OCI-LY7 (cell line): ENCODE measurements at regions not wholly inside any gene's neighbourhood (a gene's known extent, or its start where the extent isn't known, plus 50 kb on each side); places are given as distances from the start of the nearest gene placed in this dataset.

Experiments
- BruUV-seq: library from RNA; stranded (reverse); fragments of 400-500 nt; replicated peaks from 2 replicates; lab custom pipeline; 2021; lab: Mats Ljungman, UMichigan
- CTCF ChIA-PET: fragments of 300-600 bp; sonication (Branson Sonifier 250); formaldehyde crosslinking; loops from one replicate; lab custom pipeline; 2022; ENCODE audit warnings: antibody characterized with exemption; ENCODE audit not compliant: unreplicated experiment; lab: Charles Lee
- POLR2A ChIA-PET: fragments of 300-600 bp; sonication (Branson Sonifier 250); formaldehyde crosslinking; loops from one replicate; lab custom pipeline; 2022; ENCODE audit warnings: antibody characterized with exemption; lab: Charles Lee
- DNase-seq: peaks from one replicate; pipeline ENCODE4 v3.0.0-alpha.2; 2015; ENCODE audit warnings: low spot score
- H2AFZ ChIP-seq: fragments of 200-600 bp; sonication (generic), shearing (Covaris generic); 2 replicates; pipeline ENCODE4 v1.6.1; 2014; ENCODE audit warnings: mild to moderate bottlenecking, antibody characterized with exemption, low read length, moderate library complexity
- H3K27ac ChIP-seq: fragments of 200-600 bp; sonication (generic); 2 replicates; pipeline ENCODE4 v1.5.1; 2014; ENCODE audit warnings: mixed run types, low read depth, mild to moderate bottlenecking, moderate library complexity, low read length, inconsistent platforms; ENCODE audit not compliant: poor library complexity, severe bottlenecking
- H3K36me3 ChIP-seq: fragments of 200-600 bp; sonication (generic); 2 replicates; pipeline ENCODE4 v1.6.1; 2014; ENCODE audit warnings: mild to moderate bottlenecking, antibody characterized with exemption, low read length, moderate library complexity, mixed read lengths; ENCODE audit not compliant: insufficient read depth
- H3K4me1 ChIP-seq: fragments of 200-600 bp; sonication (generic); 2 replicates; pipeline ENCODE4 v1.5.1; 2014; ENCODE audit warnings: mild to moderate bottlenecking, low read length; ENCODE audit not compliant: insufficient read depth, poor library complexity, severe bottlenecking
- H3K4me2 ChIP-seq: fragments of 200-600 bp; sonication (generic); 2 replicates; pipeline ENCODE4 v1.6.1; 2014; ENCODE audit warnings: mild to moderate bottlenecking, low read length
- H3K4me3 ChIP-seq: fragments of 200-600 bp; sonication (generic); 2 replicates; pipeline ENCODE4 v1.5.1; 2014; ENCODE audit warnings: mild to moderate bottlenecking, low read depth, low read length; ENCODE audit not compliant: poor library complexity, severe bottlenecking
- H3K79me2 ChIP-seq: fragments of 200-600 bp; sonication (generic); 2 replicates; pipeline ENCODE4 v1.6.1; 2016; ENCODE audit warnings: low read depth, mild to moderate bottlenecking, low read length, moderate library complexity, mixed read lengths; ENCODE audit not compliant: insufficient read depth
- H3K9me2 ChIP-seq: fragments of 200-600 bp; sonication (generic); 2 replicates; pipeline ENCODE4 v1.6.1; 2016; ENCODE audit warnings: mild to moderate bottlenecking, low read length, mixed read lengths; ENCODE audit not compliant: insufficient read depth
- H3K9me3 ChIP-seq: fragments of 200-600 bp; sonication (generic); 2 replicates; pipeline ENCODE4 v1.6.1; 2014; ENCODE audit warnings: mild to moderate bottlenecking, mixed run types, low read length, mixed read lengths
- H4K20me1 ChIP-seq: fragments of 200-600 bp; sonication (generic); 2 replicates; pipeline ENCODE4 v1.6.1; 2014; ENCODE audit warnings: mild to moderate bottlenecking, antibody characterized with exemption, low read length, moderate library complexity, mixed read lengths; ENCODE audit not compliant: insufficient read depth
- CTCF ChIP-seq: fragments of 200-600 bp; sonication (generic); conservative IDR thresholded peaks from 2 replicates; pipeline ENCODE4 v1.5.1; 2014; ENCODE audit warnings: mild to moderate bottlenecking, antibody characterized with exemption, low read length, moderate library complexity, mixed read lengths
- EZH2phosphoT487 ChIP-seq: fragments of 200-600 bp; sonication (generic); IDR thresholded peaks from 2 replicates; pipeline ENCODE4 v1.6.1; 2018; ENCODE audit warnings: low read depth, borderline replicate concordance, mild to moderate bottlenecking, mixed run types, antibody characterized with exemption, low read length, moderate library complexity, mixed read lengths
- intact Hi-C: fragments of 100-400 bp; cut with micrococcal nuclease; formaldehyde crosslinking; loops from one replicate; pipeline ENCODE4 v1.10.0; 2022; ENCODE audit not compliant: unreplicated experiment

GRCh38 chr1:82818586-82818985 is 1017.9 kb downstream of the ADGRL2 start:
- TF ChIP-seq EZH2phosphoT487: no peak
- no peak for TF ChIP-seq CTCF
- BruUV-seq: no TSS peak
- Histone ChIP-seq H3K4me2 (no peak overlapping the region), H4K20me1 (no peaks in the 10 kb centered on the region), H3K79me2 (no peaks in the 10 kb centered on the region), H2AFZ (no peak overlapping the region), H3K36me3 (no peaks in the 10 kb centered on the region), H3K9me2 (no peaks in the 10 kb centered on the region), H3K27ac (no peak overlapping the region), H3K4me1 (no peaks in the 10 kb centered on the region), H3K4me3 (no peak overlapping the region), H3K9me3 (no peaks in the 10 kb centered on the region)
- DNase-seq: no peak
- intact Hi-C loops: no loop called here
- POLR2A ChIA-PET: no interaction called here
- CTCF ChIA-PET: no interaction called here

GRCh38 chr1:82813386-82813785 is 1012.7 kb downstream of the ADGRL2 start:
- no TSS peak for BruUV-seq
- POLR2A ChIA-PET: interaction anchor here (0.7 kb wide), 1 partner anchor 54 kb away, joined by 3 read pairs; no protein-coding TSS in a partner anchor

More at GRCh38 chr1:82813386-82813785, 1012.7 kb downstream of the ADGRL2 start:
- Histone ChIP-seq H3K4me1 (no peaks in the 10 kb centered on the region), H3K79me2 (no peaks in the 10 kb centered on the region), H3K36me3 (no peaks in the 10 kb centered on the region), H3K4me2 (no peak overlapping the region), H3K9me2 (no peaks in the 10 kb centered on the region), H2AFZ (no peak overlapping the region), H3K4me3 (no peak overlapping the region), H4K20me1 (no peaks in the 10 kb centered on the region), H3K27ac (no peak overlapping the region), H3K9me3 (no peaks in the 10 kb centered on the region)
- intact Hi-C loops: no loop called here
- TF ChIP-seq CTCF (no peak), EZH2phosphoT487 (no peak)
- no peak for DNase-seq
- CTCF ChIA-PET: no interaction called here
